ENCODE measurements at regions not wholly inside any gene's neighbourhood (a gene's known extent, or its start where the extent isn't known, plus 50 kb on each side); places are given as distances from the start of the nearest gene placed in this dataset.

DNA sequence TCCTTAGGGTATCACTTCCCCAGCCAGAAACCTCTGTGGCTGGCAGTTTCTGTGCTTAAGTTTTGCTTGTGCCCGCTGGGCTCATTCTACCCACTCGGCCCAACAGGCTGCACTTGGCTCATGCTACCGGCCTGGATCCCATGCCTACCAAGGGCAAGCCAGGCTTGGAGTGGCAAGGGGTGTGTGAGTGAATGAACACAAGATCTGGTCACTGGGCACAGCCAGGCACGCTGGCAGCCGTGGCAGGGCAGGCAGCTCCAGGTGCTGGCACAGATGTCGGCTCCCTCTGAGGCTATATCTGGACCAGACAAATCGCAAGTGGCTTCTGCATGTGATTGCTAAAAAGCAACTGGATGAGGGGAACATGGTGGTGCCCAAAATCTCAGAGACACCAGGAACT, 740.5 kb upstream of the B3GALT2 start:
- TF ChIP-seq, protein P1, sequence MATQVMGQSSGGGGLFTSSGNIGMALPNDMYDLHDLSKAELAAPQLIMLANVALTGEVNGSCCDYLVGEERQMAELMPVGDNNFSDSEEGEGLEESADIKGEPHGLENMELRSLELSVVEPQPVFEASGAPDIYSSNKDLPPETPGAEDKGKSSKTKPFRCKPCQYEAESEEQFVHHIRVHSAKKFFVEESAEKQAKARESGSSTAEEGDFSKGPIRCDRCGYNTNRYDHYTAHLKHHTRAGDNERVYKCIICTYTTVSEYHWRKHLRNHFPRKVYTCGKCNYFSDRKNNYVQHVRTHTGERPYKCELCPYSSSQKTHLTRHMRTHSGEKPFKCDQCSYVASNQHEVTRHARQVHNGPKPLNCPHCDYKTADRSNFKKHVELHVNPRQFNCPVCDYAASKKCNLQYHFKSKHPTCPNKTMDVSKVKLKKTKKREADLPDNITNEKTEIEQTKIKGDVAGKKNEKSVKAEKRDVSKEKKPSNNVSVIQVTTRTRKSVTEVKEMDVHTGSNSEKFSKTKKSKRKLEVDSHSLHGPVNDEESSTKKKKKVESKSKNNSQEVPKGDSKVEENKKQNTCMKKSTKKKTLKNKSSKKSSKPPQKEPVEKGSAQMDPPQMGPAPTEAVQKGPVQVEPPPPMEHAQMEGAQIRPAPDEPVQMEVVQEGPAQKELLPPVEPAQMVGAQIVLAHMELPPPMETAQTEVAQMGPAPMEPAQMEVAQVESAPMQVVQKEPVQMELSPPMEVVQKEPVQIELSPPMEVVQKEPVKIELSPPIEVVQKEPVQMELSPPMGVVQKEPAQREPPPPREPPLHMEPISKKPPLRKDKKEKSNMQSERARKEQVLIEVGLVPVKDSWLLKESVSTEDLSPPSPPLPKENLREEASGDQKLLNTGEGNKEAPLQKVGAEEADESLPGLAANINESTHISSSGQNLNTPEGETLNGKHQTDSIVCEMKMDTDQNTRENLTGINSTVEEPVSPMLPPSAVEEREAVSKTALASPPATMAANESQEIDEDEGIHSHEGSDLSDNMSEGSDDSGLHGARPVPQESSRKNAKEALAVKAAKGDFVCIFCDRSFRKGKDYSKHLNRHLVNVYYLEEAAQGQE (IDR thresholded peaks at IDR 0.05): no peak
- no peak for TF ChIP-seq HDAC2 (IDR thresholded peaks at IDR 0.05)

All from A549 (cell line).